K562 (cell line): ENCODE measurements at regions not wholly inside any gene's neighbourhood (a gene's known extent, or its start where the extent isn't known, plus 50 kb on each side); places are given as distances from the start of the nearest gene placed in this dataset.

Experiments used
- ATAC-seq: fragments of 200-7000 bp; cut with Tn5 transposase; 3 replicates; pipeline ENCODE4 v1.9.1; 2020; ENCODE audit warnings: moderate library complexity
- BruUV-seq: library from RNA; stranded (reverse); fragments of 400-500 nt; replicated peaks from 2 replicates; lab custom pipeline; 2021; lab: Mats Ljungman, UMichigan
- CTCF ChIA-PET: fragments of 300-600 bp; formaldehyde crosslinking; extraction: SDS; loops from one replicate; lab custom pipeline; 2021; ENCODE audit warnings: low intra/inter-chr PET ratio; lab: Yijun Ruan, JAX
- POLR2A ChIA-PET: fragments of 300-600, 350-650 bp; sonication (Branson Sonifier 250); formaldehyde crosslinking; extraction: SDS; loops from one replicate; lab custom pipeline; 2021; ENCODE audit warnings: antibody characterized with exemption, inconsistent platforms; lab: Yijun Ruan, JAX
- DNase-seq, 4 experiments: peaks; one replicate each; pipeline versions ENCODE4 v3.0.0 to v3.0.0-alpha.2; 2011 to 2018; ENCODE audit warnings: low spot score in 3 of 4, mixed read lengths in 3 of 4; ENCODE audit errors: extremely low read depth in 1 of 4
- FAIRE-seq: peaks from 2 replicates; lab custom pipeline; 2011; peaks lifted over from hg19 to GRCh38; lab: Jason Lieb, UNC
- H2AFZ ChIP-seq: 2 replicates; pipeline ENCODE4 v1.6.0; 2011; ENCODE audit warnings: low read depth, low read length, control low read depth, inconsistent platforms
- H3K27ac ChIP-seq: fragments of 200-600 bp; 3 replicates; pipeline ENCODE4 v1.8.0; 2011; ENCODE audit warnings: low read depth, mild to moderate bottlenecking, control low read depth, inconsistent platforms, low read length, moderate library complexity, mixed read lengths; ENCODE audit errors: extremely low read depth
- H3K27me3 ChIP-seq, 2 experiments: fragments of 300-600 bp in 1 of 2; 2 replicates in 1 of 2; 3 replicates in 1 of 2; pipeline versions ENCODE4 v1.6.0 to v1.8.0; 2011; ENCODE audit warnings: inconsistent platforms in 2 of 2, low read length in 2 of 2, mild to moderate bottlenecking in 1 of 2, mixed read lengths in 1 of 2, moderate library complexity in 1 of 2; ENCODE audit not compliant: control insufficient read depth in 2 of 2, insufficient read depth in 2 of 2
- H3K36me3 ChIP-seq: fragments of 300-600 bp; 3 replicates; pipeline ENCODE4 v1.8.0; 2011; ENCODE audit warnings: mild to moderate bottlenecking, low read length, inconsistent platforms; ENCODE audit not compliant: control insufficient read depth, insufficient read depth
- H3K4me1 ChIP-seq, 2 experiments: fragments of 200-600 bp in 1 of 2; replicated peaks in 1 of 2; 2 replicates in 1 of 2; 3 replicates in 1 of 2; pipeline versions ENCODE4 v1.5.1 to v1.8.0; 2011; ENCODE audit warnings: inconsistent platforms in 2 of 2, low read length in 2 of 2, mild to moderate bottlenecking in 1 of 2, mixed read lengths in 1 of 2, moderate library complexity in 1 of 2; ENCODE audit not compliant: control insufficient read depth in 2 of 2, insufficient read depth in 2 of 2
- H3K4me2 ChIP-seq: 2 replicates; pipeline ENCODE4 v1.6.1; 2011; ENCODE audit warnings: low read length, control low read depth, inconsistent platforms, mixed read lengths; ENCODE audit not compliant: insufficient read depth
- H3K4me3 ChIP-seq: fragments of 200-600 bp; sonication (generic), shearing (Covaris generic); 2 replicates; pipeline ENCODE4 v1.5.1; 2016; ENCODE audit warnings: control low read depth, inconsistent platforms
- H3K79me2 ChIP-seq: fragments of 200-600 bp; 3 replicates; pipeline ENCODE4 v1.8.0; 2011; ENCODE audit warnings: low read length, inconsistent platforms; ENCODE audit not compliant: control insufficient read depth, insufficient read depth
- H3K9ac ChIP-seq, 2 experiments: 2 replicates each; pipeline versions ENCODE4 v1.6.0 to v1.6.1; 2011; ENCODE audit warnings: low read depth in 2 of 2, low read length in 2 of 2, control low read depth in 1 of 2, inconsistent platforms in 1 of 2, mild to moderate bottlenecking in 1 of 2, mixed read lengths in 1 of 2; ENCODE audit not compliant: insufficient read depth in 1 of 2
- H3K9me1 ChIP-seq: one replicate; pipeline ENCODE4 v1.6.0; 2011; ENCODE audit warnings: inconsistent platforms, mild to moderate bottlenecking, low read length, moderate library complexity; ENCODE audit not compliant: control insufficient read depth, insufficient read depth
- H3K9me3 ChIP-seq: replicated peaks from 2 replicates; pipeline ENCODE4 v1.5.1; 2011; ENCODE audit warnings: low read depth, low read length, inconsistent platforms; ENCODE audit not compliant: control insufficient read depth, insufficient read depth
- H4K20me1 ChIP-seq: replicated peaks from 2 replicates; pipeline ENCODE4 v1.6.1; 2011; ENCODE audit warnings: low read length, inconsistent platforms, mixed read lengths; ENCODE audit not compliant: control insufficient read depth, insufficient read depth
- BHLHE40 ChIP-seq: IDR thresholded peaks from 2 replicates; pipeline ENCODE4 v1.6.1; 2011; ENCODE audit warnings: low read length, improper control_type of control experiment
- FOXO4 ChIP-seq: fragments of 450-650 bp; formaldehyde crosslinking; IDR thresholded peaks from 2 replicates; pipeline ENCODE4 v1.4.0; 2020; ENCODE audit warnings: mild to moderate bottlenecking, moderate library complexity
- NFXL1 ChIP-seq: fragments of 450-650 bp; formaldehyde crosslinking; IDR thresholded peaks from 2 replicates; pipeline ENCODE4 v1.4.0; 2021; ENCODE audit warnings: mild to moderate bottlenecking
- RBM34 ChIP-seq: fragments of 200-400 bp; formaldehyde crosslinking; IDR thresholded peaks from 2 replicates; pipeline ENCODE4 v1.6.1; 2018; ENCODE audit warnings: low read length, borderline replicate concordance; ENCODE audit not compliant: insufficient read depth
- SAFB2 ChIP-seq: fragments of 200-400 bp; formaldehyde crosslinking; IDR thresholded peaks from 2 replicates; pipeline ENCODE4 v1.6.1; 2018; ENCODE audit warnings: borderline replicate concordance, low read length, low read depth, moderate library complexity; ENCODE audit not compliant: severe bottlenecking
- SMAD2 ChIP-seq: fragments of 150-350 bp; IDR thresholded peaks from 2 replicates; pipeline ENCODE4 v1.6.1; 2014; ENCODE audit warnings: low read depth, mild to moderate bottlenecking, low read length
- ZNF165 ChIP-seq: fragments of 250-450 bp; sonication (Bioruptor Pico); IDR thresholded peaks from 2 replicates; pipeline ENCODE4 v1.4.0; 2020; ENCODE audit warnings: borderline replicate concordance
- ZNF57 ChIP-seq: fragments of 450-650 bp; formaldehyde crosslinking; IDR thresholded peaks from 2 replicates; pipeline ENCODE4 v1.4.0; 2020; ENCODE audit warnings: mild to moderate bottlenecking, moderate library complexity
- WGBS: fragments of 100-300 bp; shearing (Covaris generic); methylation state at CpG from one replicate; pipeline ENCODE4 v1.1.6; 2016; ENCODE audit warnings: low coverage, mixed read lengths; ENCODE audit not compliant: insufficient coverage; ENCODE audit errors: missing lambda C conversion rate; 5-methylcytosine and 5-hydroxymethylcytosine counted together
- in situ Hi-C: fragments of 300-500 bp; cut with MboI; formaldehyde crosslinking; loops from 4 replicates; pipeline ENCODE4 v1.15.0; 2018; ENCODE audit warnings: inconsistent platforms, mixed read lengths
- intact Hi-C: fragments of 100-400 bp; cut with micrococcal nuclease; formaldehyde crosslinking; loops from 2 replicates; pipeline ENCODE4 v1.14.2; 2022
- TF ChIP-seq, protein P1 (sequence below): sonication (generic); formaldehyde crosslinking; IDR thresholded peaks from 2 replicates; pipeline ENCODE4 v1.8.1; 2023; ENCODE audit warnings: mild to moderate bottlenecking, missing genetic modification reagents, moderate library complexity

- H3K4me1 ChIP-seq = no peaks in the 10 kb centered on the region
- H3K27me3 ChIP-seq = no peaks in the 10 kb centered on the region
- no peaks in the 10 kb centered on the region for H3K9me1 ChIP-seq
- no peaks in the 10 kb centered on the region for H4K20me1 ChIP-seq
- no peak overlapping the region for H2AFZ ChIP-seq
- no peaks in the 10 kb centered on the region for H3K36me3 ChIP-seq
- TF ChIP-seq ZNF165 (CRISPR knock-in tag) = no peak
- no peak for TF ChIP-seq FOXO4
- no peak for TF ChIP-seq BHLHE40
- TF ChIP-seq SAFB2 = no peak
- TF ChIP-seq NFXL1 (CRISPR knock-in tag) = no peak
- no peak for TF ChIP-seq SMAD2
- TF ChIP-seq, protein P1, sequence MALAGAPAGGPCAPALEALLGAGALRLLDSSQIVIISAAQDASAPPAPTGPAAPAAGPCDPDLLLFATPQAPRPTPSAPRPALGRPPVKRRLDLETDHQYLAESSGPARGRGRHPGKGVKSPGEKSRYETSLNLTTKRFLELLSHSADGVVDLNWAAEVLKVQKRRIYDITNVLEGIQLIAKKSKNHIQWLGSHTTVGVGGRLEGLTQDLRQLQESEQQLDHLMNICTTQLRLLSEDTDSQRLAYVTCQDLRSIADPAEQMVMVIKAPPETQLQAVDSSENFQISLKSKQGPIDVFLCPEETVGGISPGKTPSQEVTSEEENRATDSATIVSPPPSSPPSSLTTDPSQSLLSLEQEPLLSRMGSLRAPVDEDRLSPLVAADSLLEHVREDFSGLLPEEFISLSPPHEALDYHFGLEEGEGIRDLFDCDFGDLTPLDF (CRISPR knock-in tag) = no peak
- no peak for TF ChIP-seq ZNF57 (CRISPR knock-in tag)
- no peak for TF ChIP-seq RBM34
- TF ChIP-seq, all 486 proteins: peak for 0
- DNase-seq (no peak), ATAC-seq (no peak), FAIRE-seq (no peak)
- no TSS peak for BruUV-seq
- 6% methylated on average over 2 of the region's 2 CpGs for WGBS
- no peak overlapping the region for H3K27ac ChIP-seq
- H3K79me2 ChIP-seq = no peaks in the 10 kb centered on the region
- H3K9me3 ChIP-seq = no peaks in the 10 kb centered on the region; the same call in 1 of the 2 replicates
- intact Hi-C loops (no loop called here), in situ Hi-C loops (no loop called here)
- H3K4me3 ChIP-seq = no peak overlapping the region
- ChIA-PET POLR2A (no interaction called here), CTCF (no interaction called here)
- H3K9ac ChIP-seq = no peak overlapping the region
- H3K4me2 ChIP-seq = no peak overlapping the region
These were observed 1774.8 kb downstream of the ARAP2 start for GRCh38 chr4:34469516-34469915.
